PC-9 (cell line): ENCODE measurements at regions not wholly inside any gene's neighbourhood (a gene's known extent, or its start where the extent isn't known, plus 50 kb on each side); places are given as distances from the start of the nearest gene placed in this dataset.

ENCODE experiments used
- BruUV-seq: library from RNA; stranded (reverse); fragments of 400-500 nt; replicated peaks from 2 replicates; lab custom pipeline; 2021; lab: Mats Ljungman, UMichigan
- CTCF ChIA-PET: fragments of 300-600 bp; sonication (Branson Sonifier 250); formaldehyde crosslinking; loops from one replicate; lab custom pipeline; 2022; ENCODE audit warnings: antibody characterized with exemption; lab: Charles Lee
- POLR2A ChIA-PET: fragments of 300-600 bp; sonication (Branson Sonifier 250); formaldehyde crosslinking; loops from one replicate; lab custom pipeline; 2022; ENCODE audit warnings: antibody characterized with exemption; ENCODE audit not compliant: unreplicated experiment; lab: Charles Lee
- DNase-seq, 2 experiments: peaks; one replicate each; pipeline versions ENCODE4 v3.0.0 to v3.0.0-alpha.2; 2015 to 2022; ENCODE audit warnings: mixed read lengths in 1 of 2
- H2AFZ ChIP-seq: fragments of 200-600 bp; sonication (generic); 2 replicates; pipeline ENCODE4 v1.8.1; 2017; ENCODE audit warnings: antibody characterized with exemption
- H3F3A ChIP-seq: fragments of 200-600 bp; sonication (generic); 2 replicates; pipeline ENCODE4 v1.8.1; 2017; ENCODE audit warnings: antibody characterized with exemption, mild to moderate bottlenecking, low read depth; ENCODE audit not compliant: insufficient read depth
- H3K27ac ChIP-seq: fragments of 200-600 bp; sonication (generic); 2 replicates; pipeline ENCODE4 v1.6.1; 2016; ENCODE audit warnings: mixed run types
- H3K27me3 ChIP-seq: fragments of 200-600 bp; sonication (generic); 2 replicates; pipeline ENCODE4 v1.6.1; 2016; ENCODE audit warnings: low read depth, mixed run types; ENCODE audit not compliant: insufficient read depth
- H3K36me3 ChIP-seq: fragments of 200-600 bp; sonication (generic); 2 replicates; pipeline ENCODE4 v1.6.1; 2016; ENCODE audit warnings: low read depth, mixed run types
- H3K4me1 ChIP-seq: fragments of 200-600 bp; sonication (generic); replicated peaks from 2 replicates; pipeline ENCODE4 v1.6.1; 2016; ENCODE audit warnings: mixed run types; ENCODE audit not compliant: insufficient read depth
- H3K4me2 ChIP-seq: fragments of 200-600 bp; sonication (generic); 2 replicates; pipeline ENCODE4 v1.6.1; 2017; ENCODE audit warnings: mixed run types
- H3K4me3 ChIP-seq: fragments of 200-600 bp; sonication (generic); 2 replicates; pipeline ENCODE4 v1.6.1; 2016; ENCODE audit warnings: mixed run types
- H3K79me2 ChIP-seq: fragments of 200-600 bp; sonication (generic); 2 replicates; pipeline ENCODE4 v1.6.1; 2017; ENCODE audit warnings: low read depth, mixed run types
- H3K9me2 ChIP-seq: fragments of 200-600 bp; sonication (generic); 2 replicates; pipeline ENCODE4 v1.8.1; 2017; ENCODE audit warnings: mild to moderate bottlenecking; ENCODE audit not compliant: insufficient read depth
- H3K9me3 ChIP-seq: fragments of 200-600 bp; sonication (generic); 2 replicates; pipeline ENCODE4 v1.8.1; 2016; ENCODE audit warnings: low read depth; ENCODE audit not compliant: insufficient read depth
- H4K20me1 ChIP-seq: fragments of 200-600 bp; sonication (generic); 2 replicates; pipeline ENCODE4 v1.8.1; 2017; ENCODE audit not compliant: insufficient read depth
- CTCF ChIP-seq: fragments of 200-600 bp; sonication (generic); conservative IDR thresholded peaks from 2 replicates; pipeline ENCODE4 v1.6.1; 2017; ENCODE audit warnings: mixed run types, antibody characterized with exemption, mild to moderate bottlenecking, moderate library complexity
- EZH2 ChIP-seq: fragments of 200-600 bp; sonication (generic); IDR thresholded peaks from 2 replicates; pipeline ENCODE4 v1.8.0; 2017; ENCODE audit warnings: antibody characterized with exemption, low read depth
- intact Hi-C: fragments of 100-400 bp; cut with micrococcal nuclease; formaldehyde crosslinking; loops from one replicate; pipeline ENCODE4 v1.10.0; 2022; ENCODE audit not compliant: unreplicated experiment

DNA sequence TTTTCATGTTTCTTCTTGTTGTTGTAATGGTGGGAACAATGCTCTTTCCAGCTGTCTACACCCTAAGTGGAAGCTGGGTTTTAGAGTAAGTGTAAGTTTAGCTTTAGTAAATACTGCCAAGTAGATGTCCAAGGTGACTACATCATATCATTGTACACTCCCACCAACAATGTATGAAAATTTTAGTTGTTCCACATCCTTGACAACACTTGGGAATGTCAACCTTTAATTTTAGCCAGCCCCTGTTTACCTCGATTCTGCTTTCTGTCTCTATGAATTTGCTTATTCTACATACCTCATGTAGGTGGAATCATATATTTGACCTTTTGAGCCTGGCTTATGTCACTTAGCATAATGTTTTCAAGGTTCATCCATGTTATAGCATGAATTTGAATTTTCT, 93.0 kb downstream of the MTPAP start:
- H3K9me2 ChIP-seq = no peaks in the 10 kb centered on the region
- H3K9me3 ChIP-seq = no peaks in the 10 kb centered on the region
- H3K27ac ChIP-seq = no peak overlapping the region
- no peak overlapping the region for H3K4me3 ChIP-seq
- POLR2A ChIA-PET = no interaction called here
- H4K20me1 ChIP-seq = no peaks in the 10 kb centered on the region
- H3K4me2 ChIP-seq = no peak overlapping the region
- DNase-seq = no peak
- H3F3A ChIP-seq = peaks cover 4% of the 10 kb centered on the region; the same call in 1 of the 2 replicates
- intact Hi-C loops = no loop called here
- no peaks in the 10 kb centered on the region for H3K4me1 ChIP-seq
- no peaks in the 10 kb centered on the region for H3K27me3 ChIP-seq
- BruUV-seq = no TSS peak
- CTCF ChIA-PET = no interaction called here
- TF ChIP-seq CTCF (no peak), EZH2 (no peak)
- H3K36me3 ChIP-seq = no peaks in the 10 kb centered on the region
- no peak overlapping the region for H2AFZ ChIP-seq
- H3K79me2 ChIP-seq = no peaks in the 10 kb centered on the region

DNA sequence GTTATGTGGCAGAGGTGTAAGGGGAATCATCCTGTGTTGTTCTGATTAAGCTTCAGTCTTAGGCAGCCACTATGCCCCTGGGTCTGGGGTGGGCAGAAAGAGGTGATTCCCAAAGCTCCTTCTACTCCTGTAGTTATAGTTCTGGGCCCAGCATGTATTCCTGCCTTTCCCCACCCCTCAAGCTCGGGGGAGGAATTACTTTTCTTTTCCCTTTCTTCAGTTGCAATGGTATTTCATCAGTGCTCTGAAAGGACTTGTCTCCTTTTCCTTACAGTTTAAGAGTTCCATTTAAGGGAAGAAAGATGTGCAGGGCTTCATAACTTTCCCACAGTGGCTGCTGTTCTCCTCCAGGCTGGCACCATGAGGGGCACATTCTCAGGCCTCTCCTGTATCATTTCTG, 94.2 kb downstream of the MTPAP start:
- peaks cover 6% of the 10 kb centered on the region; the same call in 1 of the 2 replicates for H3F3A ChIP-seq
- no peaks in the 10 kb centered on the region for H3K27me3 ChIP-seq
- no peak for TF ChIP-seq EZH2
- TF ChIP-seq CTCF = no peak
- intact Hi-C loops = no loop called here
- ChIA-PET POLR2A (no interaction called here), CTCF (no interaction called here)
- H3K4me3 ChIP-seq = no peak overlapping the region
- no peak overlapping the region for H2AFZ ChIP-seq
- H3K79me2 ChIP-seq = no peaks in the 10 kb centered on the region
- H3K27ac ChIP-seq = no peak overlapping the region
- H4K20me1 ChIP-seq = no peaks in the 10 kb centered on the region
- H3K9me3 ChIP-seq = no peaks in the 10 kb centered on the region
- BruUV-seq = no TSS peak
- no peaks in the 10 kb centered on the region for H3K4me1 ChIP-seq
- H3K4me2 ChIP-seq = no peak overlapping the region
- H3K36me3 ChIP-seq = no peaks in the 10 kb centered on the region
- H3K9me2 ChIP-seq = no peaks in the 10 kb centered on the region
- DNase-seq = no peak

GRCh38 chr10:30248728-30249127, 100.3 kb downstream of the MTPAP start:
- H3K9me3 ChIP-seq = no peaks in the 10 kb centered on the region; the same call in 1 of the 2 replicates
- H3F3A ChIP-seq = peaks cover 6% of the 10 kb centered on the region; the same call in 1 of the 2 replicates
- POLR2A ChIA-PET = no interaction called here
- no peaks in the 10 kb centered on the region for H3K4me1 ChIP-seq
- no peak overlapping the region for H3K4me3 ChIP-seq
- TF ChIP-seq CTCF = no peak
- TF ChIP-seq EZH2 = no peak
- no peaks in the 10 kb centered on the region for H3K79me2 ChIP-seq
- H3K9me2 ChIP-seq = no peaks in the 10 kb centered on the region
- intact Hi-C loops = no loop called here
- BruUV-seq = no TSS peak
- no peak for DNase-seq
- H3K27ac ChIP-seq = no peak overlapping the region
- H3K36me3 ChIP-seq = no peaks in the 10 kb centered on the region
- H3K4me2 ChIP-seq = no peak overlapping the region
- H3K27me3 ChIP-seq = no peaks in the 10 kb centered on the region
- CTCF ChIA-PET = no interaction called here
- no peaks in the 10 kb centered on the region for H4K20me1 ChIP-seq
- H2AFZ ChIP-seq = no peak overlapping the region
